NCI-H345 (cell line): ENCODE measurements at regions not wholly inside any gene's neighbourhood (a gene's known extent, or its start where the extent isn't known, plus 50 kb on each side); places are given as distances from the start of the nearest gene placed in this dataset.
"Not testable (repeated sequence)": the region's sequence is repeated elsewhere in the genome, so short reads cannot be mapped to it uniquely, and the experiment has no call there.

Source experiments
- DNase-seq: peaks from one replicate; lab custom pipeline; 2025; lab: John Stamatoyannopoulos, UW

DNA sequence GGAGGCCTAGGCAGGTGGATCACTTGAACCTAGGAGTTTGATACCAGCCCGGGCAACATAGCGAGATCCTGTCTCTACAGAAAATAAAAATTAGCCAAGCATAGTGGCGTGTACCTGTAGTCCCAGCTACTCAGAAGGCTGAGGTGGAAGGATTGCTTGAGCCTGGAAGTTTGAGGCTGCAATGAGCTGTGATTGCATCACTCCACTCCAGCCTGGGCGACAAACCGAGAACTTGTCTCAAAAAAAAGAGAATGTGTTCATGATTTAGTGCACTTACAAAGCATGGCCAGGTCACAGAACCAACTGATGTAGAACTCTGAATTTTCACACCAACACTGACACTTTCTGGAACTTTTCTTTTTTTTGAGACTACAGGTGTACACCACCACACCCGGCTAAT, 182.7 kb downstream of the ZFP64 start:
- no peak for DNase-seq

- DNase-seq: no peak
These were observed 186.9 kb downstream of the ZFP64 start for GRCh38 chr20:52004715-52005114.

DNA sequence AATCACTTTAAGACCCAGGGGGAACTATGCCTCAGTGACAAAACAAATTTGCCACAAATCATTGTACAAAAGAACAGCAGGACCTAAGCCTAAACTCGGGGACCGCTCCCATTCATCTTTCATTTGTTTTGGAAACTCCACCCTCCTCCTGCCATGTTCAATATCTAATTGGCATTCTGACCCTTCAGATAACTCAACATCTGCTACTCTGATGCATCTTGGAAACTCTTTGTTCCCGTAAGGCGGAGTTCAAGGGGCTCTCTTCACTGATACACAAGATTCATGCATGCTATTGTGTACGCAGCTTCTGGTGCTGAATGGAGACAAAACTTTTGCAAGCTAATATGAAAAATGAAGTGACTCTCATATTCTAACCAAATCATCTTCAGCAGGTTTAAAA, 187.6 kb downstream of the ZFP64 start:
- peak; percentile 58 for DNase-seq

GRCh38 chr20:52003415-52003814, 188.2 kb downstream of the ZFP64 start:
- no peak for DNase-seq

GRCh38 chr20:52001999-52002666, 189.4 kb downstream of the ZFP64 start:
- DNase-seq: peak; percentile 20

DNA sequence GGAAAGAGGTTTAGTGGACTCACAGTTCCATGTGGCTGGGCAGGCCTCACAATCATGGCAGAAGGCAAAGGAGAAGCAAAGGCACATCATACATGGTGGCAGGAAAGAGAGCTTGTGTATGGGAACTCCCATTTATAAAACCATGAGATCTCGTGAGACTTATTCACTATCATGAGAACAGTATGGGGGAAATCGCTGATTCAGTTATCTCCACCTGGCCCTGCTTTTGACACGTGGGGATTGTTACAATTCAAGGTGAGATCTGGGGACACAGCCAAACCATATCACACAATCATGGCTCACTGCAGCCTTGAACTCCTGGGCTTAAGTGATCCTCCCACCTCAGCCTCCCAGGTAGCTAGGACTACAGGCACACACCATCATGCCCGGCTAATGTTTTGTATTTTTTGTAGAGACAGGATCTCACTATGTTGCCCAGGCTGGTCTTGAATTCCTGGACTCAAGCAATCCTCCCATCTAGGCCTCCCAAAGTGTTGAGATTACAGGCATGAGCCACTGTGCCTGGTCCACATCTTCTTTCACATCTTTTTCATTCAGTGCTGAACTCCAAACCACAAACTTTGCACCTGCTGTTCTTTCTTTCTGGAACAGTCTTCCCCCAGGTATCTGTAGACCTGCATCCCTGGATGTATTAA, 194.2 kb downstream of the ZFP64 start:
- not testable (repeated sequence) for DNase-seq

- no peak for DNase-seq
These were observed 193.2 kb upstream of the SALL4 start for GRCh38 chr20:51995551-51995951.

- DNase-seq: no peak
These were observed 192.6 kb upstream of the SALL4 start for GRCh38 chr20:51994751-51995417.

DNA sequence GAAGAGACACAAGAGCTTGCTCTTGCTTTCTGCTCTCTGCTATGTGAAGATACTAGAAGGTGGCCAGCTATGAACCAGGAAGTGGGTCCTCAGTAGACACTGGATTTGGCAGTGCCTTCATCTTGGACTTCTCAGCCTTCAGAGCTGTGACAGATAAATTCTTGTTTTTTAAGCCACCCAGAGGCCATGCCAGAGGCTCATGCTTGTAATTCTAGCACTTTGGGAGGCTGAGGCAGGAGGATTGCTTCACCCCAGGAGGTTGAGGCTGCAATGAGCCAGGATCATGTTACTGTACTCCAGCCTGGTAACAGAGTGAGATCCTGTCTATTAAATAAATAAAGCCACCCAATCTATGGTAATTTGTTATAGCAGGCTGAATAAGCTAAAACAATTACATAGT, 185.5 kb upstream of the SALL4 start:
- DNase-seq: no peak

GRCh38 chr20:51985013-51985415, 182.7 kb upstream of the SALL4 start:
- DNase-seq: no peak

- no peak for DNase-seq
These were observed 178.0 kb upstream of the SALL4 start for GRCh38 chr20:51980277-51980676.

- no peak for DNase-seq
These were observed 176.9 kb upstream of the SALL4 start for GRCh38 chr20:51979226-51979625.

DNA sequence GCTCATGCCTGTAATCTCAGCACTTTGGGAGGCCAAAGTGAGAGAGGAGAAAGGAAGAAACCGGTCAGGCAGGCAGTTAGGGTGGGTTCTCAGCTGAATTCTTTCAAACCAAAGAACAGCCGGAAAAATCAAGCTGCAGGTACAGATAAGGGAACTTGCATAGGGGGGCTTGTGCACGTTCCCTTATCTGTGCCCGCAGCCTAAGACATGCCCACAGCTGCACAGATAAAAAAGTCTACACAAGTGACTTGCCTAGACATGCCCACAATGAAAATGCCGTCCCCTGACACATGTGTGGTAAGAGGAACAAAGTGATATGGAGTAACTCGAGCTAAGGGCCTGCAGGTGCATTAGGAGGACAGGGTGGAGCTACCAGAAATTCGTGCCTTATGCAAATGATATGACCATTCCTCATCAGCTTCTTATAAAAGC, 175.8 kb upstream of the SALL4 start:
- no peak for DNase-seq

DNA sequence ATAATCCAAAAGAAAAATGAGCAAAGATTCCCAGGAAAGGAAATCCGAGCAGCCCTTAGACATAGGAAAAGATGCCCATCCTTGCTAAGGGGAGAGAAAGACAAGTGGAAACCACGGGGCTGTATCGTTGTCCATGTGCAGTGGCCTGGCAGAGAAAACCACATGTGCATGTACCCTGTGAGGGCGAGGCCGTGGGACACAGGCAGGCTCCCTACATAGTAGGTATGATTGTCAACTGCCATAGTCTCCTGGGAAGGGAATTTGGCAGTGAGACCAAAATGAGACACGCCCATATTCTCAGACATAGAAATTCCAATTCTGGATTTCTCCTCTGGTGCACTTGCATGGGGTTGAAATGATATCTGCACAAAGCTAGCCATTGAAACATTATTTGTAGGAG, 169.7 kb upstream of the SALL4 start:
- no peak for DNase-seq

GRCh38 chr20:51970858-51971257, 168.5 kb upstream of the SALL4 start:
- no peak for DNase-seq

- DNase-seq: no peak
These were observed 166.9 kb upstream of the SALL4 start for GRCh38 chr20:51969191-51969590.

DNA sequence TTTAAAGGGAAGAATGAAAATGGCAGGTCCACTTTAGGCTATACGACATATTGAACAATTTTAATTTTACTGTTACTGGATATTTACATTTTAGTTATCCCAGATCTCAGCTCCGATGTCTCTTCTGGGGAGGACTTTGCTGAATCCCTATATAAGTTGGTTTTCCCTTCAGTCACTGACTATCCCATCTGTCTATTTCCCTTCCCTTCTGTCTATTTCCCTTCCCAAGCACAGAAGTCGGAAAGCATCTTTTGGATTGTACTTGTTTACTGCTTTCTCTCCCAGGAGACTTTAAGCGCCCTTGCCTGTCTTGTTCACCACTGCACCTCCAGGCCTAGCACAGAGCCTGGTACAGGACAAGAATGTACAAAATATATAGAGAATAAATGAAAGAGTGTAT, 165.8 kb upstream of the SALL4 start:
- no peak for DNase-seq

- DNase-seq: peak; percentile 31
These were observed 164.1 kb upstream of the SALL4 start for GRCh38 chr20:51966296-51966971.

DNA sequence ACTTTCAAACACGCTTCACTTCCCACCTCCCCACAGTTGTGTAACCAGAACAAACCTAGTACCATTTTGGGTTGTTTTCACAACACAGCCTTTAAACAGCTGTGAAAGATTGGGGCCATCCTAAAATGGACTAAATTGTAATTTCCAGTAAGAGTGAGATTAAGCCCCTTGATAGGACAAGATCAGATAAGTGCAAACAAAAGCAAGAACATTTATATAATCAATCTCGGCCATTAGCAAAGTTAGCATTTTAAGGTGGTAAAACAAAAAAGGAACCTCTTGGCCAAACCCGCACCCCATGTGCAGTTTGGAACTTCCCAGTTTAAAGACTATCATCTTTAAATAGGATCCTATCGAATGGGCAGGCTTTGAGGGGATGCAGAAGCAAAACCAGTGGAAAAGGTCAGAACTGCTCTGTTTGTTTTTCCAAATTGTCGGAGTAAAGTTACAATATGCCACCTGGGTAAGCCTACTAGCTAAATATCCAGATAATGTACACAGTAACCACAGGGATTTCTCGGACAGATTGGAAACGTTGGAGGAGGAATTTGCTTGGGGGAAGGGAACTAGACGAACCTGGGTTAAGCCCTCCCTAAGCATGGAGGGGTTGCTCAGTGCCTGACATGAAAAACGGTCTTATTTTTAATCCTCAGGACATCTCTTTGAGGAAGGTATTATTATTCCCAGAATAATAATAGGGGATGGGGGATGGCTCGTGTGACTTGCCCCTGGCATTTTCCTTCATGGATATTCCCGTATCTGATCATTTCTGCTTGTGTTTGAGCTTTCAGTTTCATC, 159.8 kb upstream of the SALL4 start:
- no peak for DNase-seq

GRCh38 chr20:51960047-51960675, 157.8 kb upstream of the SALL4 start:
- no peak for DNase-seq

- DNase-seq: no peak
These were observed 156.8 kb upstream of the SALL4 start for GRCh38 chr20:51959066-51959542.
